ENCODE measurements at regions not wholly inside any gene's neighbourhood (a gene's known extent, or its start where the extent isn't known, plus 50 kb on each side); places are given as distances from the start of the nearest gene placed in this dataset.

DNA sequence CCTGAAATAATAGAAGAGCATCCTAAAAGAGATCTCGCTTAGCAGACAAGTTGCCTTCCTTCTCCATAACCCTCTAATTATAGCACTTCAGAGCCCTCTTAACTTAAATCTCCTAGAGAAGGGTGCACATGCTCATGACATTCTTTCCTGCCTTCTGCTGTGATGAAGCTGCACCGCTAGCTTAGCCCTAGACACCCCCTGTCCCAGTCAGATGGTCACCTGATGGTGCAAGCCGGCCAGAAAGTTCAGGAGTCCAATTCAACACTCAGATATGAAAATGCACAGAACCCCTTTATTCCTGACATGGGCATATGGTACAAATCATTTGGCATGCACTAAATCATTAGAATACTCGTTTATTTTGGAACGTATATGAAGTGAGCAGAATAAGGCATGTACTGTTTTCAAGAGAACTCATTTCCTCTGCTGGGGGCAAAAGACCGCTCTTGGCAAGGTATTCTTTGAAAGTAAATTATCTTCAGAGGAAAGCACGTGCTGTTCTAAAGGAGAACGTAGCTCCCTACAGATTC is 420.4 kb upstream of the PROK2 start:
- Mint-ChIP-seq H3K9me3 (ENCODE audit: unreplicated experiment) (no peaks in the 10 kb centered on the region), H3K36me3 (ENCODE audit: insufficient read depth, unreplicated experiment) (no peaks in the 10 kb centered on the region), H3K4me1 (ENCODE audit: insufficient read depth, unreplicated experiment) (no peaks in the 10 kb centered on the region), H3K27me3 (ENCODE audit: insufficient read depth, unreplicated experiment) (peaks cover 24% of the 10 kb centered on the region), H3K27ac (ENCODE audit: low read depth, unreplicated experiment) (no peak overlapping the region), H3K4me3 (ENCODE audit: unreplicated experiment) (no peak overlapping the region)
- intact Hi-C loops (cut with micrococcal nuclease) = no loop called here
- DNase-seq (ENCODE audit: unreplicated experiment) = no peak
- ChIA-PET CTCF (interaction anchor here (0.5 to 0.7 kb wide), 2 partner anchors 10 to 37 kb away, joined by 3 to 6 read pairs; no protein-coding TSS in a partner anchor), POLR2A (no interaction called here)
- TF ChIP-seq, protein P1, sequence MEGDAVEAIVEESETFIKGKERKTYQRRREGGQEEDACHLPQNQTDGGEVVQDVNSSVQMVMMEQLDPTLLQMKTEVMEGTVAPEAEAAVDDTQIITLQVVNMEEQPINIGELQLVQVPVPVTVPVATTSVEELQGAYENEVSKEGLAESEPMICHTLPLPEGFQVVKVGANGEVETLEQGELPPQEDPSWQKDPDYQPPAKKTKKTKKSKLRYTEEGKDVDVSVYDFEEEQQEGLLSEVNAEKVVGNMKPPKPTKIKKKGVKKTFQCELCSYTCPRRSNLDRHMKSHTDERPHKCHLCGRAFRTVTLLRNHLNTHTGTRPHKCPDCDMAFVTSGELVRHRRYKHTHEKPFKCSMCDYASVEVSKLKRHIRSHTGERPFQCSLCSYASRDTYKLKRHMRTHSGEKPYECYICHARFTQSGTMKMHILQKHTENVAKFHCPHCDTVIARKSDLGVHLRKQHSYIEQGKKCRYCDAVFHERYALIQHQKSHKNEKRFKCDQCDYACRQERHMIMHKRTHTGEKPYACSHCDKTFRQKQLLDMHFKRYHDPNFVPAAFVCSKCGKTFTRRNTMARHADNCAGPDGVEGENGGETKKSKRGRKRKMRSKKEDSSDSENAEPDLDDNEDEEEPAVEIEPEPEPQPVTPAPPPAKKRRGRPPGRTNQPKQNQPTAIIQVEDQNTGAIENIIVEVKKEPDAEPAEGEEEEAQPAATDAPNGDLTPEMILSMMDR (IDR thresholded peaks at IDR 0.05; ENCODE audit: unreplicated experiment) = no peak
- no TSS peak for BruUV-seq (replicated peaks)

- H3K9me3 Mint-ChIP-seq (ENCODE audit: unreplicated experiment) = no peaks in the 10 kb centered on the region
- ChIA-PET CTCF (no interaction called here), POLR2A (no interaction called here)
- intact Hi-C loops (cut with micrococcal nuclease) = no loop called here
- peaks cover 16% of the 10 kb centered on the region for H3K27me3 Mint-ChIP-seq (ENCODE audit: insufficient read depth, unreplicated experiment)
- TF ChIP-seq, protein P1 (IDR thresholded peaks at IDR 0.05; ENCODE audit: unreplicated experiment) = no peak
- BruUV-seq (replicated peaks) = no TSS peak
- H3K4me1 Mint-ChIP-seq (ENCODE audit: insufficient read depth, unreplicated experiment) = no peaks in the 10 kb centered on the region
- no peak for DNase-seq (ENCODE audit: unreplicated experiment)
- H3K4me3 Mint-ChIP-seq (ENCODE audit: unreplicated experiment) = no peak overlapping the region
- H3K36me3 Mint-ChIP-seq (ENCODE audit: insufficient read depth, unreplicated experiment) = no peaks in the 10 kb centered on the region
- H3K27ac Mint-ChIP-seq (ENCODE audit: low read depth, unreplicated experiment) = no peak overlapping the region
Observed at GRCh38 chr3:72204452-72204851, 419.5 kb upstream of the PROK2 start.

DNA sequence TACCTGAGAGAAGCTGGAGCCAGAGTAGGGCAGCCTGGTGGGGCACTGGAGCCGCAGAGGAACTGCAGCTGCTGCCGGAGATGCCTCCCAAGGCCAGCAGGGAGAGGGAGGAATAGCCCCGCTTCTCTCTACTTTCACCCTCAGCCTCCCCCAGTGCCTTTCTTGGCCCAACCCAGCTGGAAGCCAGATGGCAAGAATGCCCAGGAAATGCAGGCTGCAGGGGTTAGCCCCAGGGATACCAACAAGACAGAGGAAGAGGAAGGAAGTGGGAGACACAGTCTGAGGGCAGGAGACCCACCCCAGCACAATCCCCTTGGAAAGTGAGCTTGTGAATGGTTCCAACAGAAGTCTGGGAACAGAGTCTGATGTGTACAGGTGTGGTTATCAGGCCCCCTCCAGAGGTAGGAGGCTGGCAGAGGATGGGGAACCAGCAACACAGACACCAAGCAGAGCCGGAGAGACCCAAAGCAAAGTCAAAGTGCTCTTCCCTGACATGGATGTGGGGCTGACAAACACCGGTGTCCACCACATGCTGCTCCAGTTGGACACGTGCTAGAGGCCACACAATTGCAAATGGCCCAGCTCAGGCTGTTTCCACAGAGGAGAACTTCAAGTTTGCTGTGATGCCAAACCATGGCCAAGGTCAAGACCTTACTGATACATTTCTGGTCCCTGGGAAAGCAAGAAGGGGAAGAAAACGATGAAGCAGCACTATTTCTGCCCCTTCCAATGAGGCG is 418.8 kb upstream of the PROK2 start:
- Mint-ChIP-seq H3K9me3 (ENCODE audit: unreplicated experiment) (no peaks in the 10 kb centered on the region), H3K4me1 (ENCODE audit: insufficient read depth, unreplicated experiment) (no peaks in the 10 kb centered on the region), H3K27me3 (ENCODE audit: insufficient read depth, unreplicated experiment) (peaks cover 13% of the 10 kb centered on the region), H3K4me3 (ENCODE audit: unreplicated experiment) (no peak overlapping the region), H3K27ac (ENCODE audit: low read depth, unreplicated experiment) (no peak overlapping the region), H3K36me3 (ENCODE audit: insufficient read depth, unreplicated experiment) (no peaks in the 10 kb centered on the region)
- TF ChIP-seq, protein P1 (IDR thresholded peaks at IDR 0.05; ENCODE audit: unreplicated experiment) = no peak
- intact Hi-C loops (cut with micrococcal nuclease) = no loop called here
- BruUV-seq (replicated peaks) = no TSS peak
- ChIA-PET CTCF (no interaction called here), POLR2A (interaction anchor here (0.6 kb wide), 1 partner anchor 634 kb away, joined by 4 read pairs; no protein-coding TSS in a partner anchor)
- DNase-seq (ENCODE audit: unreplicated experiment) = no peak

GRCh38 chr3:72203105-72203504 is 418.2 kb upstream of the PROK2 start:
- CTCF ChIA-PET = no interaction called here
- TF ChIP-seq, protein P1 (IDR thresholded peaks at IDR 0.05; ENCODE audit: unreplicated experiment) = no peak
- no TSS peak for BruUV-seq (replicated peaks)
- H3K4me1 Mint-ChIP-seq (ENCODE audit: insufficient read depth, unreplicated experiment) = no peaks in the 10 kb centered on the region
- H3K4me3 Mint-ChIP-seq (ENCODE audit: unreplicated experiment) = no peak overlapping the region
- POLR2A ChIA-PET = interaction anchor here (0.6 kb wide), 1 partner anchor 634 kb away, joined by 4 read pairs; no protein-coding TSS in a partner anchor
- H3K9me3 Mint-ChIP-seq (ENCODE audit: unreplicated experiment) = no peaks in the 10 kb centered on the region
- peaks cover 13% of the 10 kb centered on the region for H3K27me3 Mint-ChIP-seq (ENCODE audit: insufficient read depth, unreplicated experiment)
- intact Hi-C loops (cut with micrococcal nuclease) = no loop called here
- H3K27ac Mint-ChIP-seq (ENCODE audit: low read depth, unreplicated experiment) = no peak overlapping the region
- no peaks in the 10 kb centered on the region for H3K36me3 Mint-ChIP-seq (ENCODE audit: insufficient read depth, unreplicated experiment)
- DNase-seq (ENCODE audit: unreplicated experiment) = no peak

All from MCF 10A (cell line).